Breast epithelium (tissue), 4 donors: ENCODE measurements at regions not wholly inside any gene's neighbourhood (a gene's known extent, or its start where the extent isn't known, plus 50 kb on each side); places are given as distances from the start of the nearest gene placed in this dataset.

Source experiments
- DNase-seq, 2 donors: peaks; one replicate each; pipeline ENCODE4 v3.0.0-alpha.2; 2019; ENCODE audit warnings: low spot score in 2 of 2
- H3K27ac ChIP-seq, 2 donors: fragments of 200-600 bp; sonication (generic) in 1 of 2; one replicate each; pipeline ENCODE4 v1.5.1; 2016 to 2019; ENCODE audit warnings: mild to moderate bottlenecking in 1 of 2
- H3K27me3 ChIP-seq, 2 donors: fragments of 200-600 bp; sonication (generic) in 1 of 2; one replicate each; pipeline versions ENCODE4 v1.5.1 to v1.6.0; 2017 to 2019; ENCODE audit warnings: control low read depth in 1 of 2, mild to moderate bottlenecking in 1 of 2
- H3K36me3 ChIP-seq: fragments of 200-600 bp; one replicate; pipeline ENCODE4 v1.5.1; 2019
- H3K4me1 ChIP-seq, 2 donors: fragments of 200-600 bp; sonication (generic); one replicate each; pipeline ENCODE4 v1.5.1; 2016 to 2019; ENCODE audit warnings: control low read depth in 1 of 2
- H3K4me3 ChIP-seq, 3 donors: fragments of 200-600 bp; sonication (generic); 1 replicate in 2 of 3; 2 replicates in 1 of 3; pipeline ENCODE4 v1.5.1; 2016 to 2019; ENCODE audit warnings: mild to moderate bottlenecking in 3 of 3, moderate library complexity in 2 of 3
- H3K9me3 ChIP-seq, 2 donors: fragments of 200-600 bp; sonication (generic) in 1 of 2; one replicate each; pipeline ENCODE4 v1.5.1; 2016 to 2019; ENCODE audit warnings: control low read depth in 1 of 2
- POLR2A ChIP-seq: fragments of 450-650 bp; IDR thresholded peaks from one replicate; pipeline ENCODE4 v1.6.1; 2016; ENCODE audit warnings: antibody characterized with exemption, mild to moderate bottlenecking, moderate library complexity
- POLR2AphosphoS5 ChIP-seq, 3 donors: sonication (generic); formaldehyde crosslinking; IDR thresholded peaks; one replicate each; pipeline ENCODE4 v1.6.1; 2017; ENCODE audit warnings: antibody characterized with exemption in 3 of 3
- intact Hi-C: fragments of 100-400 bp; cut with DNase I; formaldehyde crosslinking; loops from one replicate; pipeline ENCODE4 v1.15.1; 2023; ENCODE audit warnings: low total_unique reads
- TF ChIP-seq, protein P1 (sequence below), 3 donors: fragments of 450-650 bp; IDR thresholded peaks; one replicate each; pipeline ENCODE4 v1.5.1; 2016 to 2017; ENCODE audit warnings: antibody characterized with exemption in 3 of 3, mild to moderate bottlenecking in 3 of 3, moderate library complexity in 3 of 3

- intact Hi-C loops = no loop called here
- H3K27ac ChIP-seq = no peak overlapping the region
- TF ChIP-seq POLR2AphosphoS5 (IDR thresholded peaks at IDR 0.05) (no peak), POLR2A (no peak)
- TF ChIP-seq, protein P1, sequence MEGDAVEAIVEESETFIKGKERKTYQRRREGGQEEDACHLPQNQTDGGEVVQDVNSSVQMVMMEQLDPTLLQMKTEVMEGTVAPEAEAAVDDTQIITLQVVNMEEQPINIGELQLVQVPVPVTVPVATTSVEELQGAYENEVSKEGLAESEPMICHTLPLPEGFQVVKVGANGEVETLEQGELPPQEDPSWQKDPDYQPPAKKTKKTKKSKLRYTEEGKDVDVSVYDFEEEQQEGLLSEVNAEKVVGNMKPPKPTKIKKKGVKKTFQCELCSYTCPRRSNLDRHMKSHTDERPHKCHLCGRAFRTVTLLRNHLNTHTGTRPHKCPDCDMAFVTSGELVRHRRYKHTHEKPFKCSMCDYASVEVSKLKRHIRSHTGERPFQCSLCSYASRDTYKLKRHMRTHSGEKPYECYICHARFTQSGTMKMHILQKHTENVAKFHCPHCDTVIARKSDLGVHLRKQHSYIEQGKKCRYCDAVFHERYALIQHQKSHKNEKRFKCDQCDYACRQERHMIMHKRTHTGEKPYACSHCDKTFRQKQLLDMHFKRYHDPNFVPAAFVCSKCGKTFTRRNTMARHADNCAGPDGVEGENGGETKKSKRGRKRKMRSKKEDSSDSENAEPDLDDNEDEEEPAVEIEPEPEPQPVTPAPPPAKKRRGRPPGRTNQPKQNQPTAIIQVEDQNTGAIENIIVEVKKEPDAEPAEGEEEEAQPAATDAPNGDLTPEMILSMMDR (IDR thresholded peaks at IDR 0.05) = no peak
Observed at GRCh38 chr3:17995769-17996168, 253.3 kb upstream of the TBC1D5 start.

GRCh38 chr3:17994167-17994566, 251.7 kb upstream of the TBC1D5 start:
- no peaks in the 10 kb centered on the region for H3K4me1 ChIP-seq
- intact Hi-C loops = no loop called here
- peaks cover 0 to 2% of the 10 kb centered on the region in 2 donors for H3K9me3 ChIP-seq
- no peak overlapping the region for H3K27ac ChIP-seq
- H3K27me3 ChIP-seq = no peaks in the 10 kb centered on the region
- no peak overlapping the region for H3K4me3 ChIP-seq
- H3K36me3 ChIP-seq = no peaks in the 10 kb centered on the region
- DNase-seq = no peak
- TF ChIP-seq POLR2A (no peak), POLR2AphosphoS5 (IDR thresholded peaks at IDR 0.05) (no peak)
- TF ChIP-seq, protein P1 (IDR thresholded peaks at IDR 0.05) = no peak

More at GRCh38 chr3:17995769-17996168, 253.3 kb upstream of the TBC1D5 start:
- H3K4me3 ChIP-seq = no peak overlapping the region
- no peak for DNase-seq
- no peaks in the 10 kb centered on the region for H3K36me3 ChIP-seq
- H3K4me1 ChIP-seq = no peaks in the 10 kb centered on the region
- peaks cover 0 to 2% of the 10 kb centered on the region in 2 donors for H3K9me3 ChIP-seq
- no peaks in the 10 kb centered on the region for H3K27me3 ChIP-seq

GRCh38 chr3:17990390-17990789, 248.0 kb upstream of the TBC1D5 start:
- no peaks in the 10 kb centered on the region for H3K27me3 ChIP-seq
- no peak for DNase-seq
- peaks cover 0 to 2% of the 10 kb centered on the region in 2 donors for H3K9me3 ChIP-seq
- no peak overlapping the region for H3K27ac ChIP-seq
- intact Hi-C loops = no loop called here
- TF ChIP-seq POLR2A = no peak
- TF ChIP-seq, protein P1 (IDR thresholded peaks at IDR 0.05) = no peak
- H3K36me3 ChIP-seq = no peaks in the 10 kb centered on the region
- no peak overlapping the region for H3K4me3 ChIP-seq
- H3K4me1 ChIP-seq = no peaks in the 10 kb centered on the region

- TF ChIP-seq, protein P1 (IDR thresholded peaks at IDR 0.05) = no peak
- TF ChIP-seq POLR2A = no peak
- Histone ChIP-seq H3K27ac (no peak overlapping the region), H3K36me3 (no peaks in the 10 kb centered on the region), H3K27me3 (no peaks in the 10 kb centered on the region), H3K9me3 (no peaks in the 10 kb centered on the region), H3K4me3 (no peak overlapping the region), H3K4me1 (no peaks in the 10 kb centered on the region)
- DNase-seq = no peak
- intact Hi-C loops = no loop called here
Observed at GRCh38 chr3:17986348-17986816, 244.0 kb upstream of the TBC1D5 start.

- DNase-seq = no peak
- intact Hi-C loops = no loop called here
- Histone ChIP-seq H3K27me3 (no peaks in the 10 kb centered on the region), H3K27ac (no peak overlapping the region), H3K36me3 (no peaks in the 10 kb centered on the region), H3K9me3 (no peaks in the 10 kb centered on the region), H3K4me3 (no peak overlapping the region), H3K4me1 (no peaks in the 10 kb centered on the region)
- TF ChIP-seq, protein P1 (IDR thresholded peaks at IDR 0.05) = no peak
- TF ChIP-seq POLR2A = no peak
Observed at GRCh38 chr3:17985658-17986347, 243.4 kb upstream of the TBC1D5 start.
